Liver (tissue), 8 donors: ENCODE measurements at regions not wholly inside any gene's neighbourhood (a gene's known extent, or its start where the extent isn't known, plus 50 kb on each side); places are given as distances from the start of the nearest gene placed in this dataset.

Source experiments
- DNase-seq: peaks from one replicate; pipeline ENCODE4 v3.0.0-alpha.2; 2017; ENCODE audit warnings: low spot score
- H3K27ac ChIP-seq, 2 donors: one replicate each; pipeline ENCODE4 v1.7.0; 2013; ENCODE audit warnings: inconsistent platforms in 2 of 2, low read length in 2 of 2, control low read depth in 1 of 2, low read depth in 1 of 2, mild to moderate bottlenecking in 1 of 2
- H3K27me3 ChIP-seq, 4 donors: one replicate each; pipeline versions ENCODE4 v1.6.1 to v1.7.0; 2013; ENCODE audit warnings: low read length in 3 of 4, inconsistent platforms in 1 of 4, mild to moderate bottlenecking in 1 of 4, moderate library complexity in 1 of 4; ENCODE audit not compliant: control insufficient read depth in 4 of 4, insufficient read depth in 4 of 4
- H3K36me3 ChIP-seq, 4 donors: one replicate each; pipeline versions ENCODE4 v1.6.1 to v1.7.0; 2013; ENCODE audit warnings: low read length in 3 of 4, mild to moderate bottlenecking in 3 of 4, low read depth in 1 of 4, moderate library complexity in 1 of 4; ENCODE audit not compliant: control insufficient read depth in 4 of 4, insufficient read depth in 3 of 4
- H3K4me1 ChIP-seq, 4 donors: one replicate each; pipeline versions ENCODE4 v1.6.1 to v1.7.0; 2013; ENCODE audit warnings: low read length in 3 of 4, mild to moderate bottlenecking in 3 of 4, moderate library complexity in 1 of 4; ENCODE audit not compliant: control insufficient read depth in 4 of 4, insufficient read depth in 4 of 4
- H3K4me3 ChIP-seq, 3 donors: one replicate each; pipeline versions ENCODE4 v1.6.1 to v1.7.0; 2013; ENCODE audit warnings: low read length in 3 of 3, control low read depth in 1 of 3, low read depth in 1 of 3, mild to moderate bottlenecking in 1 of 3
- H3K9ac ChIP-seq, 2 donors: one replicate each; pipeline ENCODE4 v1.7.0; 2013; ENCODE audit warnings: low read length in 2 of 2, mild to moderate bottlenecking in 2 of 2, moderate library complexity in 2 of 2, control low read depth in 1 of 2, low read depth in 1 of 2
- H3K9me3 ChIP-seq, 4 donors: one replicate each; pipeline versions ENCODE4 v1.6.1 to v1.7.0; 2013; ENCODE audit warnings: low read length in 3 of 4; ENCODE audit not compliant: control insufficient read depth in 4 of 4
- EGR1 ChIP-seq, 2 donors: IDR thresholded peaks; 2 replicates each; pipeline ENCODE4 v1.6.1; 2016 to 2018; ENCODE audit warnings: antibody characterized with exemption in 2 of 2, low read depth in 2 of 2
- FOXA1 ChIP-seq: IDR thresholded peaks from 2 replicates; pipeline ENCODE4 v1.6.1; 2016; ENCODE audit warnings: antibody characterized with exemption
- FOXA2 ChIP-seq: IDR thresholded peaks from 2 replicates; pipeline ENCODE4 v1.6.1; 2016; ENCODE audit warnings: antibody characterized with exemption
- HNF4A ChIP-seq, 2 donors: conservative IDR thresholded peaks; 2 replicates each; pipeline ENCODE4 v1.6.1; 2016; ENCODE audit warnings: antibody characterized with exemption in 2 of 2, mild to moderate bottlenecking in 2 of 2
- HNF4G ChIP-seq: IDR thresholded peaks from 2 replicates; pipeline ENCODE4 v1.6.1; 2016; ENCODE audit warnings: antibody characterized with exemption
- JUND ChIP-seq, 2 donors: IDR thresholded peaks; 2 replicates each; pipeline ENCODE4 v1.6.1; 2016; ENCODE audit warnings: antibody characterized with exemption in 2 of 2
- MAX ChIP-seq: IDR thresholded peaks from 2 replicates; pipeline ENCODE4 v1.6.1; 2016; ENCODE audit warnings: antibody characterized with exemption
- NR2F2 ChIP-seq: IDR thresholded peaks from 2 replicates; pipeline ENCODE4 v1.6.1; 2016; ENCODE audit warnings: antibody characterized with exemption
- RAD21 ChIP-seq, 2 donors: IDR thresholded peaks; 2 replicates each; pipeline ENCODE4 v1.6.1; 2016; ENCODE audit warnings: antibody characterized with exemption in 2 of 2, mild to moderate bottlenecking in 2 of 2
- REST ChIP-seq: IDR thresholded peaks from 2 replicates; pipeline ENCODE4 v1.6.1; 2016; ENCODE audit warnings: antibody characterized with exemption, mild to moderate bottlenecking
- RXRA ChIP-seq, 2 donors: IDR thresholded peaks; 2 replicates each; pipeline ENCODE4 v1.6.1; 2017 to 2018; ENCODE audit warnings: antibody characterized with exemption in 2 of 2, mild to moderate bottlenecking in 1 of 2
- SP1 ChIP-seq: IDR thresholded peaks from 2 replicates; pipeline ENCODE4 v1.6.1; 2018; ENCODE audit warnings: antibody characterized with exemption, mild to moderate bottlenecking
- TAF1 ChIP-seq: conservative IDR thresholded peaks from 2 replicates; pipeline ENCODE4 v1.6.1; 2016; ENCODE audit warnings: antibody characterized with exemption, mild to moderate bottlenecking
- YY1 ChIP-seq: IDR thresholded peaks from 2 replicates; pipeline ENCODE4 v1.6.1; 2016; ENCODE audit warnings: antibody characterized with exemption, mild to moderate bottlenecking
- whole genome bisulfite sequencing: extraction: QIAGEN DNeasy Blood & Tissue Kit; methylation state at CpG from one replicate; pipeline ENCODE4 v1.1.7; 2013; 5-methylcytosine and 5-hydroxymethylcytosine counted together
- TF ChIP-seq, protein P1 (sequence below): IDR thresholded peaks from 2 replicates; pipeline ENCODE4 v1.6.1; 2016; ENCODE audit warnings: antibody characterized with exemption
- TF ChIP-seq, protein P2 (sequence below): IDR thresholded peaks from 2 replicates; pipeline ENCODE4 v1.6.1; 2016; ENCODE audit warnings: antibody characterized with exemption
- TF ChIP-seq, protein P3 (sequence below): fragments of 150-350 bp; IDR thresholded peaks from 2 replicates; pipeline ENCODE4 v1.5.1; 2017; ENCODE audit warnings: improper control_type of control experiment, low read depth, low read length; ENCODE audit not compliant: missing input control
- donor health status: healthy.
- donor health status: healthy.
- donor health status: healthy.
- donor health status: healthy.
- donor health status: healthy.

- peak; percentile 36 to 38 for TF ChIP-seq RAD21 (IDR thresholded peaks at IDR 0.05)
- TF ChIP-seq, protein P1, sequence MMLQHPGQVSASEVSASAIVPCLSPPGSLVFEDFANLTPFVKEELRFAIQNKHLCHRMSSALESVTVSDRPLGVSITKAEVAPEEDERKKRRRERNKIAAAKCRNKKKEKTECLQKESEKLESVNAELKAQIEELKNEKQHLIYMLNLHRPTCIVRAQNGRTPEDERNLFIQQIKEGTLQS = peak; percentile 49
- TF ChIP-seq RXRA (IDR thresholded peaks at IDR 0.05) = peak; percentile 24 to 67
- no peak for TF ChIP-seq TAF1
- TF ChIP-seq REST = no peak
- TF ChIP-seq NR2F2 = no peak
- TF ChIP-seq, protein P2, sequence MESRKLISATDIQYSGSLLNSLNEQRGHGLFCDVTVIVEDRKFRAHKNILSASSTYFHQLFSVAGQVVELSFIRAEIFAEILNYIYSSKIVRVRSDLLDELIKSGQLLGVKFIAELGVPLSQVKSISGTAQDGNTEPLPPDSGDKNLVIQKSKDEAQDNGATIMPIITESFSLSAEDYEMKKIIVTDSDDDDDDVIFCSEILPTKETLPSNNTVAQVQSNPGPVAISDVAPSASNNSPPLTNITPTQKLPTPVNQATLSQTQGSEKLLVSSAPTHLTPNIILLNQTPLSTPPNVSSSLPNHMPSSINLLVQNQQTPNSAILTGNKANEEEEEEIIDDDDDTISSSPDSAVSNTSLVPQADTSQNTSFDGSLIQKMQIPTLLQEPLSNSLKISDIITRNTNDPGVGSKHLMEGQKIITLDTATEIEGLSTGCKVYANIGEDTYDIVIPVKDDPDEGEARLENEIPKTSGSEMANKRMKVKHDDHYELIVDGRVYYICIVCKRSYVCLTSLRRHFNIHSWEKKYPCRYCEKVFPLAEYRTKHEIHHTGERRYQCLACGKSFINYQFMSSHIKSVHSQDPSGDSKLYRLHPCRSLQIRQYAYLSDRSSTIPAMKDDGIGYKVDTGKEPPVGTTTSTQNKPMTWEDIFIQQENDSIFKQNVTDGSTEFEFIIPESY = no peak
- TF ChIP-seq HNF4G = no peak
- peak; percentile 44 for TF ChIP-seq FOXA1
- TF ChIP-seq YY1 = peak; percentile 28
- TF ChIP-seq EGR1 (IDR thresholded peaks at IDR 0.05; ENCODE audit: low read depth in 2 of 2) = no peak
- peak; percentile 29 for TF ChIP-seq SP1
- peak in 1 of 2 donors; percentile 78 for TF ChIP-seq JUND (IDR thresholded peaks at IDR 0.05)
- TF ChIP-seq, protein P3, sequence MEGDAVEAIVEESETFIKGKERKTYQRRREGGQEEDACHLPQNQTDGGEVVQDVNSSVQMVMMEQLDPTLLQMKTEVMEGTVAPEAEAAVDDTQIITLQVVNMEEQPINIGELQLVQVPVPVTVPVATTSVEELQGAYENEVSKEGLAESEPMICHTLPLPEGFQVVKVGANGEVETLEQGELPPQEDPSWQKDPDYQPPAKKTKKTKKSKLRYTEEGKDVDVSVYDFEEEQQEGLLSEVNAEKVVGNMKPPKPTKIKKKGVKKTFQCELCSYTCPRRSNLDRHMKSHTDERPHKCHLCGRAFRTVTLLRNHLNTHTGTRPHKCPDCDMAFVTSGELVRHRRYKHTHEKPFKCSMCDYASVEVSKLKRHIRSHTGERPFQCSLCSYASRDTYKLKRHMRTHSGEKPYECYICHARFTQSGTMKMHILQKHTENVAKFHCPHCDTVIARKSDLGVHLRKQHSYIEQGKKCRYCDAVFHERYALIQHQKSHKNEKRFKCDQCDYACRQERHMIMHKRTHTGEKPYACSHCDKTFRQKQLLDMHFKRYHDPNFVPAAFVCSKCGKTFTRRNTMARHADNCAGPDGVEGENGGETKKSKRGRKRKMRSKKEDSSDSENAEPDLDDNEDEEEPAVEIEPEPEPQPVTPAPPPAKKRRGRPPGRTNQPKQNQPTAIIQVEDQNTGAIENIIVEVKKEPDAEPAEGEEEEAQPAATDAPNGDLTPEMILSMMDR = no peak
- TF ChIP-seq FOXA2 = peak; percentile 79
- TF ChIP-seq HNF4A (conservative IDR thresholded peaks at IDR 0.05) = peak; percentile 42 to 59
- Histone ChIP-seq H3K4me3 (no peak overlapping the region), H3K9me3 (no peaks in the 10 kb centered on the region), H3K36me3 (no peaks in the 10 kb centered on the region), H3K4me1 (peaks cover 0 to 8% (median 0%) of the 10 kb centered on the region in 4 donors), H3K27ac (no peak overlapping the region), H3K9ac (no peak overlapping the region), H3K27me3 (no peaks in the 10 kb centered on the region)
- WGBS = 29% methylated on average over 2 of the region's 2 CpGs
- DNase-seq = no peak
Observed at GRCh38 chr11:29816359-29816758, 200.5 kb downstream of the KCNA4 start.

DNA sequence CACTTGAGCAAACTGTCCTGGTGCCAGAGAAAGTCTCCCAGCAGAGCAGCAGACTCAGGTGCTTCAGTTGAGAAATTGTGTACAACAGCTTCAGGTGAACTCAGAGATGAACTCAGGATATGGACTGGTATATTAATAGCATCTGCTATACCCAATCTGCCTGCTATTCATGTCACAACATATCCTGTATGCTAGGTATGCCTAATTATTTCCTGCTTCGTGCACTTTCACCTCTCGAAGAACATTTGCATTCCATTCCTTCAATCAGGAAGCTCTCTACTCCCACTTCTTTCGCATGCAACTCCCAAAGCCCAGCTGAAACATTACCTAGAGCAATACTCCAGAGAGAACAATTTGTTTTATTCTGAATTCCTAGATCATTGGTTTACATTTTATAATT, 207.7 kb downstream of the KCNA4 start:
- H3K27me3 ChIP-seq = no peaks in the 10 kb centered on the region
- WGBS = 83% methylated on average over 3 of the region's 3 CpGs

More for the DNA sequence above, 207.7 kb downstream of the KCNA4 start:
- no peak for TF ChIP-seq HNF4A (conservative IDR thresholded peaks at IDR 0.05)
- no peak for TF ChIP-seq MAX
- TF ChIP-seq HNF4G = no peak
- Histone ChIP-seq H3K9me3 (no peaks in the 10 kb centered on the region), H3K27ac (no peak overlapping the region), H3K9ac (no peak overlapping the region), H3K36me3 (no peaks in the 10 kb centered on the region), H3K4me1 (peaks cover 0 to 3% (median under 1%) of the 10 kb centered on the region in 4 donors), H3K4me3 (no peak overlapping the region)
- DNase-seq = no peak
